Gastrocnemius medialis (tissue), 4 donors: ENCODE measurements at regions not wholly inside any gene's neighbourhood (a gene's known extent, or its start where the extent isn't known, plus 50 kb on each side); places are given as distances from the start of the nearest gene placed in this dataset.

ENCODE experiments used
- ATAC-seq, 2 donors: fragments of 150-250 bp; one replicate each; pipeline ENCODE4 v1.9.1; 2016
- DNase-seq, 2 donors: peaks; one replicate each; pipeline ENCODE4 v3.0.0-alpha.2; 2019
- H3K27ac ChIP-seq, 4 donors: fragments of 200-600 bp; sonication (generic); 1 replicate in 1 of 4; 2 replicates in 3 of 4; pipeline ENCODE4 v1.5.1; 2016 to 2018; ENCODE audit warnings: mild to moderate bottlenecking in 2 of 4, moderate library complexity in 1 of 4
- H3K27me3 ChIP-seq, 3 donors: fragments of 200-600 bp; sonication (generic) in 2 of 3; 1 replicate in 1 of 3; 2 replicates in 2 of 3; pipeline versions ENCODE4 v1.5.1 to v1.6.0; 2016 to 2019; ENCODE audit warnings: mild to moderate bottlenecking in 1 of 3, moderate library complexity in 1 of 3
- H3K36me3 ChIP-seq, 2 donors: fragments of 200-600 bp; sonication (generic) in 1 of 2; one replicate each; pipeline ENCODE4 v1.5.1; 2017 to 2018
- H3K4me1 ChIP-seq, 2 donors: fragments of 200-600 bp; sonication (generic) in 1 of 2; one replicate each; pipeline ENCODE4 v1.5.1; 2016 to 2017; ENCODE audit warnings: mild to moderate bottlenecking in 2 of 2
- H3K4me3 ChIP-seq, 4 donors: fragments of 200-600 bp; sonication (generic) in 3 of 4; 1 replicate in 1 of 4; 2 replicates in 3 of 4; pipeline ENCODE4 v1.5.1; 2016 to 2019; ENCODE audit warnings: mild to moderate bottlenecking in 2 of 4
- H3K9me3 ChIP-seq, 3 donors: fragments of 200-600 bp; sonication (generic) in 2 of 3; 1 replicate in 1 of 3; 2 replicates in 2 of 3; pipeline ENCODE4 v1.5.1; 2016 to 2019
- POLR2A ChIP-seq, 2 donors: fragments of 450-650 bp; IDR thresholded peaks; one replicate each; pipeline ENCODE4 v1.6.1; 2017; ENCODE audit warnings: antibody characterized with exemption in 2 of 2, mild to moderate bottlenecking in 2 of 2, moderate library complexity in 2 of 2
- in situ Hi-C, 4 donors: fragments of 200-750 bp; cut with MboI; loops; one replicate each; pipeline versions ENCODE4 v1.15.0 to v1.8.0; 2017; ENCODE audit warnings: low sequenced_read_pairs in 4 of 4
- intact Hi-C: fragments of 100-400 bp; cut with DNase I; formaldehyde crosslinking; loops from one replicate; pipeline ENCODE4 v1.15.1; 2023; ENCODE audit warnings: low total_unique reads
- TF ChIP-seq, protein P1 (sequence below), 5 experiments: fragments of 450-650 bp in 3 of 5; fragments of 200-600 bp in 2 of 5; sonication (generic) in 2 of 5; IDR thresholded peaks in 4 of 5; conservative IDR thresholded peaks in 1 of 5; 1 replicate in 4 of 5; 2 replicates in 1 of 5; pipeline ENCODE4 v1.5.1; 2016 to 2019; ENCODE audit warnings: antibody characterized with exemption in 5 of 5, mild to moderate bottlenecking in 3 of 5, moderate library complexity in 3 of 5

DNA sequence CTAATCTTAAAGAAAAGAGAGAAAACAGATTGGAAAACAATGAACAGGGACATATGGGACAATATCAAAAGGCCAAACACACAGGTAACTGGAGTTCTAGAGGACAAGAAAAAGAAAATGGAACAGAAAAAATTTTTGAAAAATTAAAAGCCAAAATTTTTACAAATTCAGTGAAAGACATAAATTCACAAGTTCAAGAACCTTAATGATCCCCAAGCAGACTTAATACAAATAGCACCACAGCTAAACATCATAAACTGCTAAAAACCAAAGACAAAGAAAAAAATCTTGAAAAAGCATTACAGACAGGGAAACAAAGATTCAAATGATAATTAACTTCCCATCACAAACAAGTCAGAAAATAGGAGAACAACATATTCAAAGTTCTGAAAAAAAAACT, 338.5 kb upstream of the SLC30A5 start:
- in situ Hi-C loops (no loop called here), intact Hi-C loops (no loop called here)
- Histone ChIP-seq H3K4me3 (no peak overlapping the region), H3K9me3 (no peaks in the 10 kb centered on the region), H3K4me1 (no peaks in the 10 kb centered on the region), H3K27me3 (no peaks in the 10 kb centered on the region), H3K27ac (no peak overlapping the region), H3K36me3 (no peaks in the 10 kb centered on the region)
- ATAC-seq (no peak), DNase-seq (no peak)
- no peak for TF ChIP-seq POLR2A (IDR thresholded peaks at IDR 0.05)
- TF ChIP-seq, protein P1, sequence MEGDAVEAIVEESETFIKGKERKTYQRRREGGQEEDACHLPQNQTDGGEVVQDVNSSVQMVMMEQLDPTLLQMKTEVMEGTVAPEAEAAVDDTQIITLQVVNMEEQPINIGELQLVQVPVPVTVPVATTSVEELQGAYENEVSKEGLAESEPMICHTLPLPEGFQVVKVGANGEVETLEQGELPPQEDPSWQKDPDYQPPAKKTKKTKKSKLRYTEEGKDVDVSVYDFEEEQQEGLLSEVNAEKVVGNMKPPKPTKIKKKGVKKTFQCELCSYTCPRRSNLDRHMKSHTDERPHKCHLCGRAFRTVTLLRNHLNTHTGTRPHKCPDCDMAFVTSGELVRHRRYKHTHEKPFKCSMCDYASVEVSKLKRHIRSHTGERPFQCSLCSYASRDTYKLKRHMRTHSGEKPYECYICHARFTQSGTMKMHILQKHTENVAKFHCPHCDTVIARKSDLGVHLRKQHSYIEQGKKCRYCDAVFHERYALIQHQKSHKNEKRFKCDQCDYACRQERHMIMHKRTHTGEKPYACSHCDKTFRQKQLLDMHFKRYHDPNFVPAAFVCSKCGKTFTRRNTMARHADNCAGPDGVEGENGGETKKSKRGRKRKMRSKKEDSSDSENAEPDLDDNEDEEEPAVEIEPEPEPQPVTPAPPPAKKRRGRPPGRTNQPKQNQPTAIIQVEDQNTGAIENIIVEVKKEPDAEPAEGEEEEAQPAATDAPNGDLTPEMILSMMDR (IDR thresholded peaks at IDR 0.05 in 4 of 5, conservative IDR thresholded peaks at IDR 0.05 in 1 of 5), result no peak

GRCh38 chr5:68757006-68757405, 336.8 kb upstream of the SLC30A5 start:
- intact Hi-C loops, result no loop called here
- H3K4me3 ChIP-seq, result no peak overlapping the region
- no peak overlapping the region for H3K27ac ChIP-seq
- no peaks in the 10 kb centered on the region for H3K4me1 ChIP-seq
- H3K27me3 ChIP-seq, result no peaks in the 10 kb centered on the region
- DNase-seq, result no peak
- in situ Hi-C loops, result no loop called here
- H3K9me3 ChIP-seq, result no peaks in the 10 kb centered on the region
- H3K36me3 ChIP-seq, result no peaks in the 10 kb centered on the region
- no peak for TF ChIP-seq POLR2A (IDR thresholded peaks at IDR 0.05)
- TF ChIP-seq, protein P1 (IDR thresholded peaks at IDR 0.05 in 4 of 5, conservative IDR thresholded peaks at IDR 0.05 in 1 of 5), result no peak
- no peak for ATAC-seq

DNA sequence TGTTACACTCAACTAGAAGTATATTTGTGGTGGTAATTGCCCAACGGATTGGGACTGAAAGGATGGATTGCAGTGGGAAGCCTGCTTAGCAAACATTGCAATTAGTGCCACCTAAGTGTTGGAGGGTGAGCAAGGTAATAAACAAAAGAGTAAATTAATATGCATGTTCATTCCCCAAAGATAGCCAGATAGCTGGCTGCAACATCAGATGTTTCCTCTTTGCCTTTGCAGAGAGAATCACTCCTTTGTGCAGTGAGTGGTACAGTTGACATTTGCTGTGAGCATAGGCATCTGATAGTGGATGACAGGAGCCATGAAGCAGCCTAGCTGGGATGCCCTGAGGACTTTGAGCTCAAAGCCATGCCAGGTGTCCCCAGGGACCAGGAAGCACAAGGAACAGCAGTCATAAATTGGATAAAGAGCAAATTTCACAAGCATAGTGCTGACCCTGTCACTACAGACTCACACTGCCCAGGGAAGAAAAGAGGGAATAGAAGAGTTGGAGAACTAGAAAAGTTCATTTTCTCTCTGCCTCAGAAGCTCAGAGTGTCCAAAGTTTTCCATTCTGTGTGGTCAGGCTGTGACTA, 336.1 kb upstream of the SLC30A5 start:
- intact Hi-C loops (no loop called here), in situ Hi-C loops (no loop called here)
- no peak overlapping the region for H3K4me3 ChIP-seq
- no peak for ATAC-seq
- no peaks in the 10 kb centered on the region for H3K4me1 ChIP-seq
- no peak overlapping the region for H3K27ac ChIP-seq
- no peaks in the 10 kb centered on the region for H3K27me3 ChIP-seq
- DNase-seq, result no peak
- no peak for TF ChIP-seq POLR2A (IDR thresholded peaks at IDR 0.05)
- TF ChIP-seq, protein P1 (IDR thresholded peaks at IDR 0.05 in 4 of 5, conservative IDR thresholded peaks at IDR 0.05 in 1 of 5), result no peak
- H3K36me3 ChIP-seq, result no peaks in the 10 kb centered on the region
- H3K9me3 ChIP-seq, result no peaks in the 10 kb centered on the region

DNA sequence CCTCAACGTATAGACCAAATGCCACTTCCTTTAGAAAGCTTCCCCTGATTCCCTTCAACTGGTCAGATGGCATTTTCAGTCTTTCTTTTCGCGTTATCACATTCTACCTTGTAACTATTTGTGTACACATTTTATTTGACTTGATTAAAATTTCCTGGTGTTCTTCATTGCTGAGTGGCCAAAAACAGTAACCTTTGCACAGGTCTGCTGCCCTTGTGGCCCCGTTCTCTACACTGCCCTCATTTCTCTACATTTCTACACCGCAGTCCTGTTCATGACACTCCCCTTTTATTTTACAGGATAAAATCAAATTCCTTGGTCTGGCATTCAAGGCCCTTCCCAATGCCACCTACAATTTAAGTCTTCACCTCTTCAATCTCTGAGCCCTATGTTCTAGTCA, 334.2 kb upstream of the SLC30A5 start:
- Histone ChIP-seq H3K27me3 (no peaks in the 10 kb centered on the region), H3K27ac (no peak overlapping the region), H3K9me3 (no peaks in the 10 kb centered on the region), H3K36me3 (no peaks in the 10 kb centered on the region), H3K4me1 (no peaks in the 10 kb centered on the region), H3K4me3 (no peak overlapping the region)
- no peak for TF ChIP-seq POLR2A (IDR thresholded peaks at IDR 0.05)
- TF ChIP-seq, protein P1 (IDR thresholded peaks at IDR 0.05 in 4 of 5, conservative IDR thresholded peaks at IDR 0.05 in 1 of 5), result no peak
- ATAC-seq (no peak), DNase-seq (no peak)
- in situ Hi-C loops, result no loop called here
- intact Hi-C loops, result no loop called here

- no peaks in the 10 kb centered on the region for H3K36me3 ChIP-seq
- intact Hi-C loops (no loop called here), in situ Hi-C loops (no loop called here)
- no peak overlapping the region for H3K27ac ChIP-seq
- DNase-seq, result no peak
- ATAC-seq, result no peak
- TF ChIP-seq POLR2A (IDR thresholded peaks at IDR 0.05), result no peak
- TF ChIP-seq, protein P1 (IDR thresholded peaks at IDR 0.05 in 4 of 5, conservative IDR thresholded peaks at IDR 0.05 in 1 of 5), result no peak
- H3K4me3 ChIP-seq, result no peak overlapping the region
- H3K27me3 ChIP-seq, result no peaks in the 10 kb centered on the region
- H3K4me1 ChIP-seq, result no peaks in the 10 kb centered on the region
- H3K9me3 ChIP-seq, result no peaks in the 10 kb centered on the region
Measured at GRCh38 chr5:68762201-68762600, 331.6 kb upstream of the SLC30A5 start.
